ENCODE measurements at regions not wholly inside any gene's neighbourhood (a gene's known extent, or its start where the extent isn't known, plus 50 kb on each side); places are given as distances from the start of the nearest gene placed in this dataset.

- TF ChIP-seq CTCF (IDR thresholded peaks at IDR 0.05) (no peak), POLR2A (IDR thresholded peaks at IDR 0.05) (no peak)
- DNase-seq, result no peak
- peaks cover 17 to 56% (median 28%) of the 10 kb centered on the region in 3 donors for H3K4me1 ChIP-seq
- no peaks in the 10 kb centered on the region for H3K36me3 ChIP-seq
- no peak overlapping the region for H3K27ac ChIP-seq
- H3K27me3 ChIP-seq, result no peaks in the 10 kb centered on the region
- H3K9me3 ChIP-seq, result no peaks in the 10 kb centered on the region
- no peak overlapping the region for H3K4me3 ChIP-seq
- 82 to 92% methylated on average over 6 of the region's 6 CpGs for WGBS, 2 donors
- intact Hi-C loops (cut with DNase I), result no loop called here
Observed at GRCh38 chr15:31469786-31470525, 143.3 kb downstream of the KLF13 start.

- intact Hi-C loops (cut with DNase I), result no loop called here
- Histone ChIP-seq H3K27ac (no peak overlapping the region), H3K4me1 (peaks cover 13 to 56% (median 24%) of the 10 kb centered on the region in 3 donors), H3K9me3 (no peaks in the 10 kb centered on the region), H3K27me3 (no peaks in the 10 kb centered on the region), H3K4me3 (no peak overlapping the region), H3K36me3 (no peaks in the 10 kb centered on the region)
- WGBS, 2 donors, result 72 to 91% methylated on average over 2 of the region's 2 CpGs
- TF ChIP-seq POLR2A (IDR thresholded peaks at IDR 0.05) (no peak), CTCF (IDR thresholded peaks at IDR 0.05) (no peak)
- no peak for DNase-seq
Observed at GRCh38 chr15:31470756-31471155, 144.1 kb downstream of the KLF13 start.

GRCh38 chr15:31471731-31472430 lies 145.2 kb downstream of the KLF13 start:
- Histone ChIP-seq H3K27ac (no peak overlapping the region), H3K27me3 (no peaks in the 10 kb centered on the region), H3K4me3 (no peak overlapping the region), H3K4me1 (peaks cover 13 to 52% (median 15%) of the 10 kb centered on the region in 3 donors), H3K9me3 (no peaks in the 10 kb centered on the region), H3K36me3 (no peaks in the 10 kb centered on the region)
- no peak for TF ChIP-seq CTCF (IDR thresholded peaks at IDR 0.05)
- TF ChIP-seq POLR2A (IDR thresholded peaks at IDR 0.05), result no peak
- WGBS, 2 donors, result 74 to 83% methylated on average over 6 to 7 of the region's 7 CpGs
- DNase-seq, result no peak
- intact Hi-C loops (cut with DNase I), result no loop called here

- H3K27ac ChIP-seq, result peak overlapping the region in 3 of 4 donors; percentile 1 to 54 (median 45)
- H3K9me3 ChIP-seq, result no peaks in the 10 kb centered on the region
- no peaks in the 10 kb centered on the region for H3K36me3 ChIP-seq
- H3K4me3 ChIP-seq, result peak overlapping the region in 1 of 4 donors; percentile 44
- H3K4me1 ChIP-seq, result peaks cover 8 to 43% (median 13%) of the 10 kb centered on the region in 3 donors
- WGBS, 2 donors, result 13 to 29% methylated on average over 8 of the region's 8 CpGs
- intact Hi-C loops (cut with DNase I), result no loop called here
- TF ChIP-seq CTCF (IDR thresholded peaks at IDR 0.05) (no peak), POLR2A (IDR thresholded peaks at IDR 0.05) (no peak)
- no peaks in the 10 kb centered on the region for H3K27me3 ChIP-seq
- DNase-seq, result no peak
Observed at GRCh38 chr15:31472636-31473384, 146.2 kb downstream of the KLF13 start.
